ENCODE measurements at regions not wholly inside any gene's neighbourhood (a gene's known extent, or its start where the extent isn't known, plus 50 kb on each side); places are given as distances from the start of the nearest gene placed in this dataset.

GRCh38 chr2:77712601-77713000, 190.4 kb upstream of the LRRTM4 start:
- TF ChIP-seq POLR2A (IDR thresholded peaks at IDR 0.05; ENCODE audit: low read length) (no peak), GATA1 (IDR thresholded peaks at IDR 0.05; ENCODE audit: low read depth, low read length) (no peak)
